IPS-15b (cell line): ENCODE measurements at regions not wholly inside any gene's neighbourhood (a gene's known extent, or its start where the extent isn't known, plus 50 kb on each side); places are given as distances from the start of the nearest gene placed in this dataset.

Experiments
- H3K27me3 ChIP-seq: one replicate; pipeline ENCODE4 v1.6.1; 2013; ENCODE audit warnings: low read length; ENCODE audit not compliant: control insufficient read depth, insufficient read depth
- H3K36me3 ChIP-seq: one replicate; pipeline ENCODE4 v1.6.1; 2013; ENCODE audit warnings: low read length; ENCODE audit not compliant: control insufficient read depth, insufficient read depth
- H3K4me1 ChIP-seq: one replicate; pipeline ENCODE4 v1.6.1; 2013; ENCODE audit warnings: mild to moderate bottlenecking, low read length; ENCODE audit not compliant: control insufficient read depth, insufficient read depth
- H3K4me3 ChIP-seq: one replicate; pipeline ENCODE4 v1.5.1; 2013; ENCODE audit warnings: low read depth, low read length
- H3K9ac ChIP-seq: one replicate; pipeline ENCODE4 v1.6.1; 2013; ENCODE audit warnings: low read depth, mild to moderate bottlenecking, low read length
- H3K9me3 ChIP-seq: one replicate; pipeline ENCODE4 v1.6.1; 2013; ENCODE audit warnings: mild to moderate bottlenecking, low read length; ENCODE audit not compliant: control insufficient read depth, insufficient read depth

DNA sequence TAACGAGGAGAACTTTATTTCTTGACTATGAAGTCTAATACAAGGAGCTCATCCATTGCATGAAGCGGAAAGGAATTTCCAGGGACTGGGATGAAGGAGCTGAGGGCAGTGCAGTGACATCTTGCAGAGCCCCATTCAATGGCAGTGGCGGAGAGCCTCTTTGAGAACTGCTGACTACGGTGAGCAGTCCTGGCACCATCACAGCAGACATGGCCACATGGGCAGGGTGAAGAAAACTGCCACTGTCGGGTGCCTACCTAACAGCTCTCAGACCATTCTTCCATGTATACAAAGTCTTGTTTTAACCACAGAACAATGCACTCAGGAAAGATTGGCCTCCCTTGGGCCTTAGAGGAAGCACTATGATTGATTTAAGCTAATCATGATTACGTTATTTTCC, 506.1 kb upstream of the DCC start:
- Histone ChIP-seq H3K36me3 (no peaks in the 10 kb centered on the region), H3K27me3 (no peaks in the 10 kb centered on the region), H3K9ac (no peak overlapping the region), H3K9me3 (no peaks in the 10 kb centered on the region), H3K4me1 (no peaks in the 10 kb centered on the region), H3K4me3 (no peak overlapping the region)

GRCh38 chr18:51848702-51849101, 491.3 kb upstream of the DCC start:
- no peak overlapping the region for H3K4me3 ChIP-seq
- H3K36me3 ChIP-seq, result no peaks in the 10 kb centered on the region
- no peak overlapping the region for H3K9ac ChIP-seq
- H3K4me1 ChIP-seq, result no peaks in the 10 kb centered on the region
- H3K27me3 ChIP-seq, result no peaks in the 10 kb centered on the region
- H3K9me3 ChIP-seq, result no peaks in the 10 kb centered on the region

- H3K9me3 ChIP-seq, result no peaks in the 10 kb centered on the region
- H3K4me3 ChIP-seq, result no peak overlapping the region
- no peaks in the 10 kb centered on the region for H3K27me3 ChIP-seq
- H3K36me3 ChIP-seq, result no peaks in the 10 kb centered on the region
- H3K4me1 ChIP-seq, result no peaks in the 10 kb centered on the region
- H3K9ac ChIP-seq, result no peak overlapping the region
These were observed 487.3 kb upstream of the DCC start for GRCh38 chr18:51852681-51853080.

DNA sequence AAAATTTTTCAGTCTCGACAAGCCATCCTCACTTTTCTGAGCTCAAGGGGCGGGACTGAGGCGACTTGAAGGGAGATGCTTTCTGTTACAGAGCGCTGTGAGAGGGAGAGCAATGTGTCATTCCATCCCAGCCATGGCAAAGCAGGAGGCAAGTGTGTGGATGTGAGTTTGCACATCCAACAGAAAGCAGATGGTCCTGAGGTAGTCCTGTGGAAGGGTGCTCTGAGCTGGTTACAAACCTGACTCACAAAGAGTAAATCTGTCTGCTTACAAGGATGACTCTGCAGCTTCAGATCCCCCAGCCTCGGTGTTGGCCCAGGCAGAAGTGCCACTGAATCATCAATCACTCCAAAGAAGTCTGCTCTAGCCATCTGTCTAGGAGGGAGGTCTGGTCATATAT, 482.0 kb upstream of the DCC start:
- no peak overlapping the region for H3K9ac ChIP-seq
- no peaks in the 10 kb centered on the region for H3K36me3 ChIP-seq
- no peaks in the 10 kb centered on the region for H3K4me1 ChIP-seq
- no peaks in the 10 kb centered on the region for H3K27me3 ChIP-seq
- no peaks in the 10 kb centered on the region for H3K9me3 ChIP-seq
- H3K4me3 ChIP-seq, result no peak overlapping the region

DNA sequence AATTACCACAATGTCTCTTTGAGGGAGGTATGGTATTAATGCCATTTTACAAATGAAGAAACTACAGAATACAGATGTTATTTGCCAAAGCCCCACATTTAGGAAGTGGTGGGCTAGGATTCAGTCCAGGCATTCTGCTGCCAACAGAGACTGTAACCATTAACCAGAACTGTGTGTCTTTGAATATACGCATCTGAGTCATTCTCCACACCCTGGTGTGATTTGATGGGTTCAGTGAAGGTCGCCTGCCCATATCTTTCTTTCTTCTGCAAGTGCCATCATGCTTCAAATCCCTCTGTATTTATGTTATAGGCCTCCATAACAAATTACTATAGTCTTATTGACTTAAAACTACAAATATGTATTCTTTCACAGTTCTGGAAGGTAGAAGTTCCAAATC, 479.0 kb upstream of the DCC start:
- Histone ChIP-seq H3K9me3 (no peaks in the 10 kb centered on the region), H3K4me1 (no peaks in the 10 kb centered on the region), H3K4me3 (no peak overlapping the region), H3K9ac (no peak overlapping the region), H3K27me3 (no peaks in the 10 kb centered on the region), H3K36me3 (no peaks in the 10 kb centered on the region)

- no peak overlapping the region for H3K9ac ChIP-seq
- H3K4me3 ChIP-seq, result no peak overlapping the region
- no peaks in the 10 kb centered on the region for H3K9me3 ChIP-seq
- no peaks in the 10 kb centered on the region for H3K36me3 ChIP-seq
- H3K27me3 ChIP-seq, result no peaks in the 10 kb centered on the region
- no peaks in the 10 kb centered on the region for H3K4me1 ChIP-seq
These were observed 477.8 kb upstream of the DCC start for GRCh38 chr18:51862051-51862715.

GRCh38 chr18:51864219-51864965, 475.6 kb upstream of the DCC start:
- no peak overlapping the region for H3K9ac ChIP-seq
- no peak overlapping the region for H3K4me3 ChIP-seq

DNA sequence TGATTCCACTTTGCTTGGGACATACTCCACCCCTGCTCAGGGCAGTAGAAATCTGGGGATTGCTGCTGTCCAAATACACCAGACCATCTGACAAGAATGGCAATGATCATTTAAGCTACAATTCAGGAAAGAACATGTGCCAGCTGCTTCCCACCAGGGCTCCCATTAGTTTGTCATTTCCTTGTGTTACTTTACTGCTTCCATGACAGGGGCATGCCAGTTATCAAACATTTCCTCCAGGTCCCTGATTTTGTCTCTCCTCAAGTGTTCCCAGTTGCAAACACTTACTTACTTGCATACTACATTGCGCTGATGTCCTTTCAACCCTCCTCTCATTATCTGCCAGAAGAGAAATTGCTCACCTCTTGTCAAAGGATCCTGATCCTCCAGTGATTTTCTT, 474.5 kb upstream of the DCC start:
- Histone ChIP-seq H3K9ac (no peak overlapping the region), H3K9me3 (no peaks in the 10 kb centered on the region), H3K36me3 (no peaks in the 10 kb centered on the region), H3K4me1 (no peaks in the 10 kb centered on the region), H3K27me3 (no peaks in the 10 kb centered on the region), H3K4me3 (no peak overlapping the region)

More at GRCh38 chr18:51864219-51864965, 475.6 kb upstream of the DCC start:
- H3K36me3 ChIP-seq, result no peaks in the 10 kb centered on the region
- no peaks in the 10 kb centered on the region for H3K9me3 ChIP-seq
- H3K4me1 ChIP-seq, result no peaks in the 10 kb centered on the region
- H3K27me3 ChIP-seq, result no peaks in the 10 kb centered on the region

DNA sequence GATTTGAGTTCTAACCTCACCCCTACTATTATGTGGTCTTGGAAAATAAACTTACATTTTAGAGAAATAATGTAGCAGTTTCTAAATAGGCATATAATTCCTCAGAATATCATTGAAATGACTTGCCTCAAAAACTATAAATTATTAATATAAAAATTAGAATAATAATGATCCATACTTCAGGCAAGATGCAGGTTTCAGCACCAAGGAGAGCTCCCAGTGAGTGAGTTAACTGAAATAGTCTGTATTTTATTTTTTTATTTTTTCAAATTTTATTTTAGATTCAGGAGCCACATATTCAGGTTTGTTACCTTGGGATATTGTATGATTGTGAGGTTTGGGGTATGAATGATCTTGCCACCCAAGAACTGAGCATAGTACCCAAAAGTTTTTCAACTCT, 472.2 kb upstream of the DCC start:
- no peak overlapping the region for H3K4me3 ChIP-seq
- no peaks in the 10 kb centered on the region for H3K27me3 ChIP-seq
- no peaks in the 10 kb centered on the region for H3K4me1 ChIP-seq
- H3K9me3 ChIP-seq, result no peaks in the 10 kb centered on the region
- no peaks in the 10 kb centered on the region for H3K36me3 ChIP-seq
- H3K9ac ChIP-seq, result no peak overlapping the region

- no peaks in the 10 kb centered on the region for H3K36me3 ChIP-seq
- no peak overlapping the region for H3K4me3 ChIP-seq
- H3K27me3 ChIP-seq, result no peaks in the 10 kb centered on the region
- H3K9me3 ChIP-seq, result no peaks in the 10 kb centered on the region
- H3K9ac ChIP-seq, result no peak overlapping the region
- no peaks in the 10 kb centered on the region for H3K4me1 ChIP-seq
These were observed 461.3 kb upstream of the DCC start for GRCh38 chr18:51878724-51879123.

GRCh38 chr18:51879329-51879728, 460.7 kb upstream of the DCC start:
- Histone ChIP-seq H3K36me3 (no peaks in the 10 kb centered on the region), H3K9me3 (no peaks in the 10 kb centered on the region), H3K4me3 (no peak overlapping the region), H3K9ac (no peak overlapping the region), H3K27me3 (no peaks in the 10 kb centered on the region), H3K4me1 (no peaks in the 10 kb centered on the region)

DNA sequence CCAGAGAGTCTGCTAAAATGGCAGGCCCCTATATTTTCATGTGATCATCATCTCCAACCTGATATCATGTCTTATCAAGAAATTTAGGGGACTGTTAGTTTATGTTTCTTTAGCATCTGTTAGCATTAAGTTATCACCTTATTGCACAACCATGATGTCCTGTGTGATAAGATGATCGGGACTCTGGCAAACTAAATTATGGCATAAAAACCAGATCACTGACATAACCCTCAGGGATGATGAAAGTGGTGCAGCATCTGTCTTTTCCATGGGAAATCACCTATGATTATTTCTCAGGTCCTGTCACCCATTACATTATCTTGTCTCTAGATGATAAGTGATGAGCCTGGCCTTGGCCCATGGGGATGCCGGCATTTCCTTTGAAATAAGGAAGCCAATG, 458.6 kb upstream of the DCC start:
- H3K9me3 ChIP-seq, result no peaks in the 10 kb centered on the region
- no peaks in the 10 kb centered on the region for H3K36me3 ChIP-seq
- no peak overlapping the region for H3K4me3 ChIP-seq
- H3K4me1 ChIP-seq, result no peaks in the 10 kb centered on the region
- no peak overlapping the region for H3K9ac ChIP-seq
- H3K27me3 ChIP-seq, result no peaks in the 10 kb centered on the region
